Psoas muscle (tissue), 7 donors: ENCODE measurements at regions not wholly inside any gene's neighbourhood (a gene's known extent, or its start where the extent isn't known, plus 50 kb on each side); places are given as distances from the start of the nearest gene placed in this dataset.
A peak's percentile ranks its signal among the peaks of the same experiment; 100 is the strongest.

Experiments
- ATAC-seq, 4 donors: fragments of 200-7000 bp; cut with Tn5 transposase; one replicate each; pipeline ENCODE4 v1.9.1; 2020; ENCODE audit warnings: moderate library complexity in 3 of 4, mild to moderate bottlenecking in 2 of 4
- DNase-seq, 2 donors: peaks; one replicate each; pipeline ENCODE4 v3.0.0-alpha.2; 2020
- H3K27ac ChIP-seq: fragments of 200-600 bp; one replicate; pipeline ENCODE4 v1.8.0; 2022
- H3K27me3 ChIP-seq, 3 donors: fragments of 200-600 bp in 1 of 3; one replicate each; pipeline versions ENCODE4 v1.6.1 to v1.8.0; 2013 to 2022; ENCODE audit warnings: low read length in 2 of 3, mild to moderate bottlenecking in 2 of 3, moderate library complexity in 1 of 3; ENCODE audit not compliant: insufficient read depth in 3 of 3
- H3K36me3 ChIP-seq, 2 donors: fragments of 200-600 bp in 1 of 2; one replicate each; pipeline versions ENCODE4 v1.6.1 to v1.8.0; 2013 to 2022; ENCODE audit warnings: low read depth in 1 of 2, mild to moderate bottlenecking in 1 of 2, moderate library complexity in 1 of 2; ENCODE audit not compliant: insufficient read depth in 1 of 2
- H3K4me1 ChIP-seq: fragments of 200-600 bp; one replicate; pipeline ENCODE4 v1.8.0; 2022
- H3K4me3 ChIP-seq: fragments of 200-600 bp; one replicate; pipeline ENCODE4 v1.8.0; 2022; ENCODE audit warnings: mild to moderate bottlenecking
- H3K9me3 ChIP-seq: fragments of 200-600 bp; one replicate; pipeline ENCODE4 v1.8.0; 2022
- CTCF ChIP-seq: fragments of 200-600 bp; IDR thresholded peaks from one replicate; pipeline ENCODE4 v1.8.0; 2022; ENCODE audit warnings: antibody characterized with exemption
- WGBS, 3 donors: extraction: QIAGEN DNeasy Blood & Tissue Kit; methylation state at CpG; one replicate each; pipeline versions ENCODE4 v1.1.6 to v1.1.7; 2013; 5-methylcytosine and 5-hydroxymethylcytosine counted together
- intact Hi-C, 2 donors: fragments of 100-400 bp; cut with DNase I; formaldehyde crosslinking; loops; one replicate each; pipeline versions ENCODE4 v1.11.0 to v1.14.2; 2022
- donor health status: healthy with polysubstance abuse.
- donor health status: DM: no; HTN: no; CAD: no; lungs with moderate emphysema.
- donor health status: Bipolar disorder and iron deficiency.
- donor health status: healthy.
- donor health status: DM: yes; HTN: yes; CAD: no.
- donor health status: DM: no; HTN: no; CAD: no.
- donor health status: DM: yes; HTN: yes; CAD: no.

GRCh38 chr13:44061876-44062275 lies 182.2 kb downstream of the LACC1 start:
- intact Hi-C loops: no loop called here
- WGBS, 3 donors: 92 to 94% (median 93%) methylated on average over 3 of the region's 3 CpGs
- no peaks in the 10 kb centered on the region for H3K36me3 ChIP-seq
- no peak overlapping the region for H3K27ac ChIP-seq
- ATAC-seq (no peak), DNase-seq (no peak)
- no peaks in the 10 kb centered on the region for H3K9me3 ChIP-seq
- no peaks in the 10 kb centered on the region for H3K27me3 ChIP-seq
- TF ChIP-seq CTCF: no peak
- H3K4me1 ChIP-seq: no peaks in the 10 kb centered on the region
- no peak overlapping the region for H3K4me3 ChIP-seq

- ATAC-seq (no peak), DNase-seq (no peak)
- intact Hi-C loops: no loop called here
These were observed 183.8 kb downstream of the LACC1 start for GRCh38 chr13:44063467-44063866.

GRCh38 chr13:44063881-44064280 lies 184.2 kb downstream of the LACC1 start:
- no peak for TF ChIP-seq CTCF
- DNase-seq (no peak), ATAC-seq (no peak)
- Histone ChIP-seq H3K9me3 (no peaks in the 10 kb centered on the region), H3K36me3 (no peaks in the 10 kb centered on the region), H3K27me3 (no peaks in the 10 kb centered on the region), H3K4me1 (no peaks in the 10 kb centered on the region), H3K4me3 (no peak overlapping the region), H3K27ac (no peak overlapping the region)
- WGBS, 3 donors: 94 to 96% (median 94%) methylated on average over 2 of the region's 2 CpGs
- intact Hi-C loops: no loop called here

More at GRCh38 chr13:44063467-44063866, 183.8 kb downstream of the LACC1 start:
- H3K36me3 ChIP-seq: no peaks in the 10 kb centered on the region
- TF ChIP-seq CTCF: no peak
- no peaks in the 10 kb centered on the region for H3K27me3 ChIP-seq
- no peak overlapping the region for H3K27ac ChIP-seq
- WGBS, 3 donors: 90 to 95% (median 94%) methylated on average over 2 of the region's 2 CpGs
- no peak overlapping the region for H3K4me3 ChIP-seq
- no peaks in the 10 kb centered on the region for H3K4me1 ChIP-seq
- H3K9me3 ChIP-seq: no peaks in the 10 kb centered on the region

- Histone ChIP-seq H3K4me3 (no peak overlapping the region), H3K9me3 (no peaks in the 10 kb centered on the region), H3K36me3 (no peaks in the 10 kb centered on the region), H3K27ac (no peak overlapping the region), H3K4me1 (no peaks in the 10 kb centered on the region), H3K27me3 (no peaks in the 10 kb centered on the region)
- intact Hi-C loops: no loop called here
- no peak for ATAC-seq
- no peak for DNase-seq
- TF ChIP-seq CTCF: no peak
- 60 to 80% (median 70%) methylated on average over 2 of the region's 2 CpGs for WGBS, 3 donors
These were observed 184.7 kb downstream of the LACC1 start for GRCh38 chr13:44064357-44064756.

- no peak for TF ChIP-seq CTCF
- intact Hi-C loops: no loop called here
- Histone ChIP-seq H3K4me1 (no peaks in the 10 kb centered on the region), H3K27me3 (no peaks in the 10 kb centered on the region), H3K9me3 (peaks cover 6% of the 10 kb centered on the region), H3K36me3 (no peaks in the 10 kb centered on the region), H3K4me3 (no peak overlapping the region), H3K27ac (peak overlapping the region; percentile 21)
- 47 to 63% (median 54%) methylated on average over 3 of the region's 3 CpGs for WGBS, 3 donors
- ATAC-seq (peak in 3 of 4 donors; percentile 64 to 73 (median 67)), DNase-seq (no peak)
These were observed 188.5 kb downstream of the LACC1 start for GRCh38 chr13:44068169-44068568.
